ENCODE measurements at regions not wholly inside any gene's neighbourhood (a gene's known extent, or its start where the extent isn't known, plus 50 kb on each side); places are given as distances from the start of the nearest gene placed in this dataset.

DNA sequence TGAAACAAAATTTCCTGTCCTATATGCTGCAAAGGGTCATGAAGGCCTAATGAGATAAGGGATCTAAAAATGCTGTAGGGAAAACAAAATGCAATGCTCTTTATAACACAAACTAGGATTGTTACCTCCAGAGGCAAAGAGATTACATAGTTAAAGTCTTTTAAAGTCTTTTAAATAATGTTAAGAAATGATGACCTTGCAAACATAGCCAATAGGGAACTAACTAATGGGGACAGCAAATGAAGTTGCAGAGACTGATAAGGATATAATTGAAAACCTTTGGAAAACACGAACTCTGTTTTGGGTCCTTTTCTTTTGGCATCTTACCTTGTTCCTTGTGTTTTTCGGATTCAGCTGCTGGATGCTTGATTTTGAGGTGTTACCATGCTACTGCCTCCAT, 485.9 kb downstream of the KCNA4 start:
- TF ChIP-seq L3MBTL2 (conservative IDR thresholded peaks at IDR 0.05) (no peak), FOXK2 (IDR thresholded peaks at IDR 0.05) (no peak), BHLHE40 (IDR thresholded peaks at IDR 0.05; ENCODE audit: borderline replicate concordance) (no peak), TARDBP (IDR thresholded peaks at IDR 0.05) (no peak)
